Heart right ventricle (tissue), 16 donors: ENCODE measurements at regions not wholly inside any gene's neighbourhood (a gene's known extent, or its start where the extent isn't known, plus 50 kb on each side); places are given as distances from the start of the nearest gene placed in this dataset.

ENCODE experiments used
- ATAC-seq, 8 donors: fragments of 200-7000 bp; cut with Tn5 transposase; one replicate each; pipeline ENCODE4 v1.9.1; 2020; ENCODE audit warnings: mild to moderate bottlenecking in 8 of 8, moderate library complexity in 8 of 8, moderate number of reproducible peaks in 1 of 8
- DNase-seq, 2 donors: peaks; one replicate each; pipeline ENCODE4 v3.0.0-alpha.2; 2020
- H3K27ac ChIP-seq, 10 donors: fragments of 200-600 bp; sonication (generic) in 2 of 10; one replicate each; pipeline versions ENCODE4 v1.5.0 to v1.8.0; 2020 to 2022; ENCODE audit warnings: mild to moderate bottlenecking in 3 of 10
- H3K27me3 ChIP-seq, 7 donors: fragments of 200-600 bp; one replicate each; pipeline ENCODE4 v1.8.0; 2021 to 2022; ENCODE audit warnings: mild to moderate bottlenecking in 2 of 7
- H3K36me3 ChIP-seq, 9 donors: fragments of 200-600 bp; sonication (generic) in 1 of 9; one replicate each; pipeline versions ENCODE4 v1.5.0 to v1.8.0; 2020 to 2022; ENCODE audit warnings: mild to moderate bottlenecking in 2 of 9
- H3K4me1 ChIP-seq, 9 donors: fragments of 200-600 bp; sonication (generic) in 1 of 9; one replicate each; pipeline versions ENCODE4 v1.5.0 to v1.8.0; 2020 to 2022; ENCODE audit warnings: mild to moderate bottlenecking in 4 of 9
- H3K4me3 ChIP-seq, 10 donors: fragments of 200-600 bp; sonication (generic) in 2 of 10; one replicate each; pipeline versions ENCODE4 v1.5.0 to v1.8.0; 2020 to 2022; ENCODE audit warnings: mild to moderate bottlenecking in 7 of 10, moderate library complexity in 2 of 10
- H3K9me3 ChIP-seq, 11 donors: fragments of 200-600 bp in 10 of 11; sonication (generic) in 2 of 11; one replicate each; pipeline versions ENCODE4 v1.5.0 to v1.8.0; 2013 to 2022; ENCODE audit warnings: mild to moderate bottlenecking in 2 of 11, control low read depth in 1 of 11, moderate library complexity in 1 of 11
- WGBS, 2 donors: extraction: QIAGEN DNeasy Blood & Tissue Kit; methylation state at CpG; one replicate each; pipeline ENCODE4 v1.1.7; 2013; ENCODE audit warnings: inconsistent platforms in 1 of 2; 5-methylcytosine and 5-hydroxymethylcytosine counted together
- intact Hi-C, 10 donors: fragments of 100-400 bp; cut with DNase I; formaldehyde crosslinking; loops; one replicate each; pipeline versions ENCODE4 v1.11.1 to v1.14.2; 2022
- TF ChIP-seq, protein P1 (sequence below), 9 donors: fragments of 200-600 bp; sonication (generic) in 2 of 9; IDR thresholded peaks; one replicate each; pipeline versions ENCODE4 v1.5.0 to v1.8.0; 2021 to 2022; ENCODE audit warnings: antibody characterized with exemption in 9 of 9, mild to moderate bottlenecking in 5 of 9, moderate library complexity in 1 of 9
- donor health status: Arrhythmogenic right ventricular cardiomyopathy.
- donor health status: ischemic (EF 13 %, LVEDD 7.1; RV severe dilation, severe dysfunction).
- donor health status: healthy with polysubstance abuse.
- donor health status: DM: no; HTN: yes; CAD: no.
- donor health status: DM: no; HTN: no; CAD: no.
- donor health status: ischemic (EF 25% LVEDD 6.9; RV normal size, moderate dysfunction).
- donor health status: ischemic (EF 25% LVEDD 5.7; RV mildly dilated, moderate dysfunction).
- donor health status: healthy.
- donor health status: DM: yes; HTN: yes; CAD: no.
- donor health status: Ischemic cardiomyopathy.
- donor health status: ischemic (EF 35%, LVEDD 5.7; RV mildly dilated, moderate dysfunction).
- donor health status: nonischemic (EF 11% LVEDD 7.7; RV severe dilation, severe dysfunction).
- donor health status: DM: yes; HTN: yes; CAD: no.
- donor health status: PGD.
- donor health status: ischemic (EF 29% LVEDD 5.4; RV normal size, mild dysfunction).
- donor health status: nonischemic (EF 23%, LVEDD 6.1; RV moderate dilation, normal function).

- TF ChIP-seq, protein P1, sequence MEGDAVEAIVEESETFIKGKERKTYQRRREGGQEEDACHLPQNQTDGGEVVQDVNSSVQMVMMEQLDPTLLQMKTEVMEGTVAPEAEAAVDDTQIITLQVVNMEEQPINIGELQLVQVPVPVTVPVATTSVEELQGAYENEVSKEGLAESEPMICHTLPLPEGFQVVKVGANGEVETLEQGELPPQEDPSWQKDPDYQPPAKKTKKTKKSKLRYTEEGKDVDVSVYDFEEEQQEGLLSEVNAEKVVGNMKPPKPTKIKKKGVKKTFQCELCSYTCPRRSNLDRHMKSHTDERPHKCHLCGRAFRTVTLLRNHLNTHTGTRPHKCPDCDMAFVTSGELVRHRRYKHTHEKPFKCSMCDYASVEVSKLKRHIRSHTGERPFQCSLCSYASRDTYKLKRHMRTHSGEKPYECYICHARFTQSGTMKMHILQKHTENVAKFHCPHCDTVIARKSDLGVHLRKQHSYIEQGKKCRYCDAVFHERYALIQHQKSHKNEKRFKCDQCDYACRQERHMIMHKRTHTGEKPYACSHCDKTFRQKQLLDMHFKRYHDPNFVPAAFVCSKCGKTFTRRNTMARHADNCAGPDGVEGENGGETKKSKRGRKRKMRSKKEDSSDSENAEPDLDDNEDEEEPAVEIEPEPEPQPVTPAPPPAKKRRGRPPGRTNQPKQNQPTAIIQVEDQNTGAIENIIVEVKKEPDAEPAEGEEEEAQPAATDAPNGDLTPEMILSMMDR (IDR thresholded peaks at IDR 0.05): no peak
- Histone ChIP-seq H3K36me3 (no peaks in the 10 kb centered on the region), H3K27me3 (peaks cover 0 to 4% (median 0%) of the 10 kb centered on the region in 7 donors), H3K9me3 (no peaks in the 10 kb centered on the region), H3K27ac (no peak overlapping the region), H3K4me1 (peaks cover 0 to 9% (median 0%) of the 10 kb centered on the region in 9 donors), H3K4me3 (no peak overlapping the region)
- intact Hi-C loops: no loop called here
- WGBS, 2 donors: 75 to 83% methylated on average over 5 of the region's 5 CpGs
- ATAC-seq: no peak
- no peak for DNase-seq
Observed at GRCh38 chr4:183589461-183590099, 69.4 kb downstream of the RWDD4 start.
